HG03354 (cell line): ENCODE measurements at regions not wholly inside any gene's neighbourhood (a gene's known extent, or its start where the extent isn't known, plus 50 kb on each side); places are given as distances from the start of the nearest gene placed in this dataset.

ENCODE experiments used
- ATAC-seq: cut with Tn5 transposase; IDR thresholded peaks from one replicate; pipeline ENCODE4 v1.9.1; 2021; ENCODE audit warnings: mild to moderate bottlenecking; ENCODE audit not compliant: unreplicated experiment, poor library complexity, severe bottlenecking

GRCh38 chr5:97636766-97637165 is 453.7 kb upstream of the RIOK2 start:
- ATAC-seq, result no peak

- no peak for ATAC-seq
These were observed 458.0 kb upstream of the RIOK2 start for GRCh38 chr5:97641081-97641480.

- ATAC-seq, result no peak
These were observed 461.2 kb upstream of the RIOK2 start for GRCh38 chr5:97644206-97644605.

GRCh38 chr5:97644896-97645295 is 461.8 kb upstream of the RIOK2 start:
- ATAC-seq, result no peak

- no peak for ATAC-seq
These were observed 474.2 kb upstream of the RIOK2 start for GRCh38 chr5:97657239-97657638.

- no peak for ATAC-seq
These were observed 475.3 kb upstream of the RIOK2 start for GRCh38 chr5:97658116-97658900.

- ATAC-seq, result no peak
These were observed 483.7 kb upstream of the RIOK2 start for GRCh38 chr5:97666783-97667182.

GRCh38 chr5:97670447-97670846 is 487.4 kb upstream of the RIOK2 start:
- ATAC-seq, result no peak

GRCh38 chr5:97676608-97677007 is 493.6 kb upstream of the RIOK2 start:
- no peak for ATAC-seq

- no peak for ATAC-seq
These were observed 511.0 kb upstream of the RIOK2 start for GRCh38 chr5:97694091-97694490.

- ATAC-seq, result no peak
These were observed 531.4 kb upstream of the RIOK2 start for GRCh38 chr5:97714424-97714823.

GRCh38 chr5:97726106-97726505 is 543.1 kb upstream of the RIOK2 start:
- ATAC-seq, result no peak

- no peak for ATAC-seq
These were observed 545.9 kb upstream of the RIOK2 start for GRCh38 chr5:97728920-97729319.

- ATAC-seq, result no peak
These were observed 546.9 kb upstream of the RIOK2 start for GRCh38 chr5:97729938-97730337.

- no peak for ATAC-seq
These were observed 552.2 kb upstream of the RIOK2 start for GRCh38 chr5:97735209-97735608.

- ATAC-seq, result no peak
These were observed 554.6 kb upstream of the RIOK2 start for GRCh38 chr5:97737608-97738007.

- ATAC-seq, result no peak
These were observed 562.8 kb upstream of the RIOK2 start for GRCh38 chr5:97745817-97746216.

- ATAC-seq, result no peak
These were observed 567.5 kb upstream of the RIOK2 start for GRCh38 chr5:97750576-97750975.

GRCh38 chr5:97751540-97751939 is 568.5 kb upstream of the RIOK2 start:
- no peak for ATAC-seq

GRCh38 chr5:97752871-97753270 is 569.8 kb upstream of the RIOK2 start:
- no peak for ATAC-seq

- no peak for ATAC-seq
These were observed 579.4 kb upstream of the RIOK2 start for GRCh38 chr5:97762483-97762882.

GRCh38 chr5:97764700-97765099 is 581.7 kb upstream of the RIOK2 start:
- ATAC-seq, result no peak
